GM10248 (cell line): ENCODE measurements at regions not wholly inside any gene's neighbourhood (a gene's known extent, or its start where the extent isn't known, plus 50 kb on each side); places are given as distances from the start of the nearest gene placed in this dataset.

Experiments
- CTCF ChIA-PET: fragments of 300-600 bp; sonication (Branson Sonifier 250); formaldehyde crosslinking; extraction: SDS; loops from one replicate; lab custom pipeline; 2021; ENCODE audit warnings: antibody characterized with exemption; lab: Yijun Ruan, JAX
- POLR2A ChIA-PET: fragments of 350-650 bp; sonication (Branson Sonifier 250); formaldehyde crosslinking; extraction: SDS; loops from one replicate; lab custom pipeline; 2020; ENCODE audit warnings: antibody characterized with exemption; lab: Yijun Ruan, JAX
- DNase-seq: peaks from one replicate; pipeline ENCODE4 v3.0.0; 2012; ENCODE audit errors: extremely low spot score
- TF ChIP-seq, protein P1 (sequence below): IDR thresholded peaks from 2 replicates; pipeline ENCODE4 v1.5.1; 2012; ENCODE audit warnings: mild to moderate bottlenecking, low read depth; ENCODE audit errors: extremely low read depth, missing control alignments, control extremely low read depth

DNA sequence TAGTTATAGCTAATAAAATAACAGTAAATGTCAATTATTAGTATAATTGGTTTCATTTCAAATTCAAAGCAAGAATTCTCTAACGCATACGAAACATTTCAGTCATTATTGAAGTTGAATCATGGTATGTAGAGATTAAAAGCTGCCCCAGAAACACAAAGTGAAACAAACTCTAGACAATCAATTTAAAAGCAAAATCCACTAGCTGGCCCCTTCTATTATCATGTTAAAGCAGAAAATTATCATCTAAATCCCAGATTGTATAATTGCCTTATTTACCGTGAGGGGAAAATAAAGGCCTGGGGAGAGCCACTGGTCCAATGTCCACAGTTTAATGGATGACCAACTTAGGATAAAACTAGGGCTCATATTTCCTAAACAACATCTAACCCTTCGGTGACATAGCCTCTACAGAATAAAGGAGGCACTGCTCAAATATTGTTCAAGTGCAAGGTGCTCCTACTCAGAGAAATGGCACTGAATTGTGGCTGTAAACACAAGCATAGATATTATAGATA lies 110.9 kb upstream of the THRB start:
- TF ChIP-seq, protein P1, sequence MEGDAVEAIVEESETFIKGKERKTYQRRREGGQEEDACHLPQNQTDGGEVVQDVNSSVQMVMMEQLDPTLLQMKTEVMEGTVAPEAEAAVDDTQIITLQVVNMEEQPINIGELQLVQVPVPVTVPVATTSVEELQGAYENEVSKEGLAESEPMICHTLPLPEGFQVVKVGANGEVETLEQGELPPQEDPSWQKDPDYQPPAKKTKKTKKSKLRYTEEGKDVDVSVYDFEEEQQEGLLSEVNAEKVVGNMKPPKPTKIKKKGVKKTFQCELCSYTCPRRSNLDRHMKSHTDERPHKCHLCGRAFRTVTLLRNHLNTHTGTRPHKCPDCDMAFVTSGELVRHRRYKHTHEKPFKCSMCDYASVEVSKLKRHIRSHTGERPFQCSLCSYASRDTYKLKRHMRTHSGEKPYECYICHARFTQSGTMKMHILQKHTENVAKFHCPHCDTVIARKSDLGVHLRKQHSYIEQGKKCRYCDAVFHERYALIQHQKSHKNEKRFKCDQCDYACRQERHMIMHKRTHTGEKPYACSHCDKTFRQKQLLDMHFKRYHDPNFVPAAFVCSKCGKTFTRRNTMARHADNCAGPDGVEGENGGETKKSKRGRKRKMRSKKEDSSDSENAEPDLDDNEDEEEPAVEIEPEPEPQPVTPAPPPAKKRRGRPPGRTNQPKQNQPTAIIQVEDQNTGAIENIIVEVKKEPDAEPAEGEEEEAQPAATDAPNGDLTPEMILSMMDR: no peak
- CTCF ChIA-PET: interaction anchor here (1.6 kb wide), 1 partner anchor 10 kb away, joined by 3 read pairs; no protein-coding TSS in a partner anchor
- POLR2A ChIA-PET: no interaction called here
- DNase-seq: no peak

DNA sequence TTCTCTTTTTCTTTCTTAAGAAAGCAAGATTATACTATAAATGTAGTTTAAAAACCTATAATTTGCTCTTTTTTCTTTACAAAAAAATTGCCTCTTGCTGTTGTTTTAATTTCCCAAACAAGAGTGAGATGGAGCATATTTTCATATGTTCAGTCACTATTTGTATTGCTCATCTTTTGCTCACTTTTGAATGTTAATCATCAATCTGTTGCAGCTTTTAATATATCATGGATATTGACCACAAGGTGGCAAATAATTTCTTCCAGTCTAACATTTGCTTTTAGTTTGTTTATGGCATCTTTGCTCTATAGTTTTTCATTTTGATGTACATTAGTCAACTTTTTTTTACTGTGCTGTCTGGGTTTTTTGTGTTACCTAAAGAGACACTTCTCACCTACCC lies 112.6 kb upstream of the THRB start:
- ChIA-PET CTCF (no interaction called here), POLR2A (no interaction called here)
- TF ChIP-seq, protein P1: no peak
- no peak for DNase-seq

DNA sequence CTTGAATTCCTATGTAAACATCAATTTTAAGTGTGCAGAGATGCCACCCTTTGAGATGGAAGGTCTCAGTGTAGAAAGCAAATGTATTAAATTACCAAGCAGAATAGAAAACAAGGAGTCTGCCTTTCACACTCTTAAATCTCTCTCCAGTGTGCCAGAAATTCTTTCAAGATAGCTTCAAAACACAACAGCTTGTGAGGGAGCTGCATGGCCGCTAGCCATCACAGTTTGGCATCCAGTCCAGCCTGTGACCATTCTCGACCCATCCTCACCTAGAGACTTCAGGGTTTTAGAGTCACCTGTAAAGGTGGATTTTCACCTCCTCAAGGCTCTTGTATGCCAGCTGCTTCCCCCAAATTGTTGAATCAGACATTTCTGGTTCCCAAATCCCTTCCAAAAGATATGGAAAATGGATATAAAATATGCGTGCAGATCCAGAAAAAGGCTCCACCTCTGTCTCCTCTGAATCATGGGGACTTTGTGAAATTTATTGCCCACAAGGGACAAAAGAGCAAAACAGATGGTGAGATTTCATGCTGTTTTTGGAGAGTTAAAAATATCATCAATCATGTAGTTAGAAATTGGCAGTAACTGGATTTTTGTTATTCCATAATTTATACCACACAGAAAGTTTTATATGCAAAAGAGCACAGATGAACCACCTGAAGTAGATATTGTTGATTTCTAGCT lies 114.2 kb upstream of the THRB start:
- ChIA-PET POLR2A (no interaction called here), CTCF (interaction anchor here (2.1 kb wide), 1 partner anchor 18 kb away, joined by 6 read pairs; no protein-coding TSS in a partner anchor)
- TF ChIP-seq, protein P1: no peak
- no peak for DNase-seq

DNA sequence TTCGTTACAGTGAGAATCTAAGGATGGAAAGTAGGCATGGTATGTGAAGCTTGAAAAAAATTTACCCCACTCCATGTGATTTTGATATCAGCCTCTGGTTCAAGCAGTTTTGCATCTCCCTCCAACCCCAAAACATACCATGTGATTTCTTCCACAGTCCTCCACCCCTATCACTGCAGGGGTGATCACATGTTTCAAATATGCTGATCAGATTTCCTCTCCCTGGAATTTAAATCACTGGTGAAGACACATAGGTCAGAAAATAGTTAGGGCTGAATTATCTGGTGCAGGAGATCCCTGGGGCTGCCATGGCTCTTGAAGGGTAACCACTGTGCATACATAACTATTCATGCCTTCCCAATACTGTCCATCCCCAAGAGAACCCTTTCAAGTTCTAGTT lies 119.7 kb upstream of the THRB start:
- ChIA-PET CTCF (interaction anchor here (1.7 kb wide), 1 partner anchor 11 kb away, joined by 6 read pairs; no protein-coding TSS in a partner anchor), POLR2A (no interaction called here)
- TF ChIP-seq, protein P1: no peak
- DNase-seq: no peak

DNA sequence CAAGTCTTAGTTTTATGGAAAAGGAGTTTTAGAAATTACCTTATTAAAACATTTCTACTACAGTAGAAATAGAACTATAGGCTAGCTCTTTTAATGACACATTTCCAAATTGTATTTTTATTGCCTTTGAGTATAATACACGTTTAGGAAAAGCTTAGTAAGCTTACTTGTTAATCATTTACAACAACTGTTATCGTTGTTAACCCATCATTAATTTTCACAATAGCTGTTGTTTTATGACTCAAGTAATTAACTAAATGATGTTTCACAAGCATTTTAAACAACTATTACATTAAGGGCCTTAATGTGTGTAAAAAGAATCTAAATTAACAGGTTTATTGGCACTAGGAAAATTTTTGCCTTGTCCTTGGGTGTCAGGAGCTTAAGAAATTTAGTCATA lies 120.5 kb upstream of the THRB start:
- ChIA-PET POLR2A (no interaction called here), CTCF (interaction anchor here (1.2 to 1.7 kb wide), 2 partner anchors 9 to 12 kb away, joined by 3 to 6 read pairs; no protein-coding TSS in a partner anchor)
- no peak for DNase-seq
- TF ChIP-seq, protein P1: no peak

DNA sequence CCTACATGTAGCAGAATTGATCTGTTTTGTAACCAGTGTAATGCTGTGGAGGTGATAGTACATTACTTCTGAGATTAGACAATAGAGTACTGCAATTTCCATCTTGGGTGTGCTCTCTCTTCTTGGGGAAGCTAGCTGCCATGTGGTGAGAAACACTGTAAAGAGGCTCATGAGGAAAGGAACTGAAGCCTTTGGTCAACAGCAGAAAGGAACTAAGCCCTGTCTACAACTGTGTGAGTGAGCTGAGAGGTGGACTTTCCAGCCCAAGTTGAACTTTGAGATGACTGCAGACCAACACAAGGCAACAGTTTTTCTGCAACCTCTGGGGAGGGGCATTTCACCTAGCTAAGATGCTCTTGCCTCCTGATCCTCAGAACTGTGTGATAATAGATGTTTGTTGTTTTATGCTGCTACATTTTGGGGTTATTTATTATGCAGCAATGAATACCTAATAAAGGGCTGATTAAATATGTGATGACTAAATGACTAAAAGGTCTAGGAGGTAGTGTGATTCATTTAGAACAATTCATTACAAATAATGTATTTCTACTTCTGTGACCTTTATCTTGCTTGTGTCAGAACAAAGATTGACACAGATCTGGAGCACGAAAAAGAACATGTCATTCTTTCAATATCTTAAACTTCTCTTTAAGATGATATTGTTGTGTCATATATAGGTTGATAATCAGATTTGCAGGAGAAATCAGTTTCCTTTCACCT lies 121.6 kb upstream of the THRB start:
- ChIA-PET CTCF (interaction anchor here (1.2 to 2.0 kb wide), 3 partner anchors 10 to 13 kb away, joined by 3 to 6 read pairs (median 6); no protein-coding TSS in a partner anchor), POLR2A (no interaction called here)
- TF ChIP-seq, protein P1: no peak
- no peak for DNase-seq
